ENCODE measurements at regions not wholly inside any gene's neighbourhood (a gene's known extent, or its start where the extent isn't known, plus 50 kb on each side); places are given as distances from the start of the nearest gene placed in this dataset.

DNA sequence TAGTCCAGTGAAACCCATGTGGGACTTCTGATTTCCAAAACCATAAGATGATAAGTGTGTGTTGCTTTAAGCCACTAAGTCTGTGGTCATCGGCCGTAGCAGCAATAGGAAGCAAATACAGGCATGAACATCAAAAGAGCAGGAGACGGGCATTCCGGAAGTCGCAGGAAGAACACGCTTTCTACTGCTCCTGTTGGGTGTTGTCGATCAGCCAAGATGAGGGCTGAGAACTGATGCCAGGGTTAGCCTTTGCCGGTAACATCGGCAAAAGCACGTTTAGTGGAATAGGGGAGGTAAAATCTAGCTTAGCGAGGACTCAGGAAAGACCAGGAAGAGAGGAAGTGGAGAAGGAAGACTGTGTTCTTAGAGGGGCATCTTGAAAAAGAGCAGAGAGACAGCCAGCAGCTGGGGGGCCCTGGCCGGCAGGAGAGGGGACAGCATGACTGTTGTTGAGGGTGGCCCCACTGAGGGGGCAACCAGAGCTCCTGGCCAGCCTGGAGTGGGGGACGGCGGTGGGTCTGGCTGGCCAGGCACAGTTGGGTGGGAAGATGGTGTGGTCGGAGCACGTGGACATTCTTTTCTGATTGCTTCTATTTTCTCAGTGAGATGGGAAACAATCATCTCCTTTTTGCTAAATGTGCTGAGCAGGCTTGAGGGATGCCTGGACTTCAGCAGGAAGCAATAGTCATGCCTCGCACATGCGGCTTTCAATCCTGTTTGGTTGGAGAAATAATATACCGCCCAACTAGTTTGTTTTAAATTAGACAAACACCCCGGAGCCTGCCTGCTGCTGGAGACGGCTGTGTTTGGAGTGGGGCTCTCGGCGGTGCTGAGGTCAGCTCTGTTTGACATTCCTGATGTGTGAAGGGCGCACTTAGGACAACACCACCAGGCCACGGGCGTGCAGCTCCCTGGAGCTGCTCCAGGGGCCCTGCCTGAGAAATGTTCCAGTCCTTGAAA is 109.9 kb downstream of the METRNL start:
- TF ChIP-seq EZH2 (IDR thresholded peaks at IDR 0.05; ENCODE audit: borderline replicate concordance, low read depth, low read length, poor library complexity, severe bottlenecking), result no peak
- TF ChIP-seq, protein P1, sequence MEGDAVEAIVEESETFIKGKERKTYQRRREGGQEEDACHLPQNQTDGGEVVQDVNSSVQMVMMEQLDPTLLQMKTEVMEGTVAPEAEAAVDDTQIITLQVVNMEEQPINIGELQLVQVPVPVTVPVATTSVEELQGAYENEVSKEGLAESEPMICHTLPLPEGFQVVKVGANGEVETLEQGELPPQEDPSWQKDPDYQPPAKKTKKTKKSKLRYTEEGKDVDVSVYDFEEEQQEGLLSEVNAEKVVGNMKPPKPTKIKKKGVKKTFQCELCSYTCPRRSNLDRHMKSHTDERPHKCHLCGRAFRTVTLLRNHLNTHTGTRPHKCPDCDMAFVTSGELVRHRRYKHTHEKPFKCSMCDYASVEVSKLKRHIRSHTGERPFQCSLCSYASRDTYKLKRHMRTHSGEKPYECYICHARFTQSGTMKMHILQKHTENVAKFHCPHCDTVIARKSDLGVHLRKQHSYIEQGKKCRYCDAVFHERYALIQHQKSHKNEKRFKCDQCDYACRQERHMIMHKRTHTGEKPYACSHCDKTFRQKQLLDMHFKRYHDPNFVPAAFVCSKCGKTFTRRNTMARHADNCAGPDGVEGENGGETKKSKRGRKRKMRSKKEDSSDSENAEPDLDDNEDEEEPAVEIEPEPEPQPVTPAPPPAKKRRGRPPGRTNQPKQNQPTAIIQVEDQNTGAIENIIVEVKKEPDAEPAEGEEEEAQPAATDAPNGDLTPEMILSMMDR (conservative IDR thresholded peaks at IDR 0.05; ENCODE audit: low read depth, low read length), result no peak

Measured in A673 (cell line).